ENCODE measurements at regions not wholly inside any gene's neighbourhood (a gene's known extent, or its start where the extent isn't known, plus 50 kb on each side); places are given as distances from the start of the nearest gene placed in this dataset.
A peak's percentile ranks its signal among the peaks of the same experiment; 100 is the strongest.

GRCh38 chr7:93044147-93044810 is 73.5 kb downstream of the SAMD9 start:
- Mint-ChIP-seq H3K36me3 (ENCODE audit: insufficient read depth, unreplicated experiment) (no peaks in the 10 kb centered on the region), H3K4me3 (ENCODE audit: unreplicated experiment) (peak overlapping the region; percentile 68), H3K9me3 (ENCODE audit: unreplicated experiment) (peaks cover 8% of the 10 kb centered on the region), H3K27ac (ENCODE audit: low read depth, unreplicated experiment) (peak overlapping the region; percentile 76), H3K27me3 (ENCODE audit: insufficient read depth, unreplicated experiment) (no peaks in the 10 kb centered on the region), H3K4me1 (ENCODE audit: insufficient read depth, unreplicated experiment) (peaks cover 19% of the 10 kb centered on the region)
- CTCF ChIA-PET = interaction anchor here (0.5 to 1.7 kb wide), 7 partner anchors 11 to 423 kb away, joined by 3 to 7 read pairs (median 3); no protein-coding TSS in a partner anchor
- TF ChIP-seq, protein P1, sequence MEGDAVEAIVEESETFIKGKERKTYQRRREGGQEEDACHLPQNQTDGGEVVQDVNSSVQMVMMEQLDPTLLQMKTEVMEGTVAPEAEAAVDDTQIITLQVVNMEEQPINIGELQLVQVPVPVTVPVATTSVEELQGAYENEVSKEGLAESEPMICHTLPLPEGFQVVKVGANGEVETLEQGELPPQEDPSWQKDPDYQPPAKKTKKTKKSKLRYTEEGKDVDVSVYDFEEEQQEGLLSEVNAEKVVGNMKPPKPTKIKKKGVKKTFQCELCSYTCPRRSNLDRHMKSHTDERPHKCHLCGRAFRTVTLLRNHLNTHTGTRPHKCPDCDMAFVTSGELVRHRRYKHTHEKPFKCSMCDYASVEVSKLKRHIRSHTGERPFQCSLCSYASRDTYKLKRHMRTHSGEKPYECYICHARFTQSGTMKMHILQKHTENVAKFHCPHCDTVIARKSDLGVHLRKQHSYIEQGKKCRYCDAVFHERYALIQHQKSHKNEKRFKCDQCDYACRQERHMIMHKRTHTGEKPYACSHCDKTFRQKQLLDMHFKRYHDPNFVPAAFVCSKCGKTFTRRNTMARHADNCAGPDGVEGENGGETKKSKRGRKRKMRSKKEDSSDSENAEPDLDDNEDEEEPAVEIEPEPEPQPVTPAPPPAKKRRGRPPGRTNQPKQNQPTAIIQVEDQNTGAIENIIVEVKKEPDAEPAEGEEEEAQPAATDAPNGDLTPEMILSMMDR (IDR thresholded peaks at IDR 0.05; ENCODE audit: unreplicated experiment) = no peak
- BruUV-seq (replicated peaks) = no TSS peak
- POLR2A ChIA-PET = interaction anchor here (0.6 to 2.1 kb wide), 11 partner anchors 8 to 423 kb away, joined by 3 to 18 read pairs (median 4); partner anchors contain the start of gene CDK6
- intact Hi-C loops (cut with micrococcal nuclease) = loop anchor here (5.0 to 10.0 kb wide), 2 partner anchors 139 to 207 kb away; partner anchors contain the start of gene CDK6
- no peak for DNase-seq (ENCODE audit: unreplicated experiment)

DNA sequence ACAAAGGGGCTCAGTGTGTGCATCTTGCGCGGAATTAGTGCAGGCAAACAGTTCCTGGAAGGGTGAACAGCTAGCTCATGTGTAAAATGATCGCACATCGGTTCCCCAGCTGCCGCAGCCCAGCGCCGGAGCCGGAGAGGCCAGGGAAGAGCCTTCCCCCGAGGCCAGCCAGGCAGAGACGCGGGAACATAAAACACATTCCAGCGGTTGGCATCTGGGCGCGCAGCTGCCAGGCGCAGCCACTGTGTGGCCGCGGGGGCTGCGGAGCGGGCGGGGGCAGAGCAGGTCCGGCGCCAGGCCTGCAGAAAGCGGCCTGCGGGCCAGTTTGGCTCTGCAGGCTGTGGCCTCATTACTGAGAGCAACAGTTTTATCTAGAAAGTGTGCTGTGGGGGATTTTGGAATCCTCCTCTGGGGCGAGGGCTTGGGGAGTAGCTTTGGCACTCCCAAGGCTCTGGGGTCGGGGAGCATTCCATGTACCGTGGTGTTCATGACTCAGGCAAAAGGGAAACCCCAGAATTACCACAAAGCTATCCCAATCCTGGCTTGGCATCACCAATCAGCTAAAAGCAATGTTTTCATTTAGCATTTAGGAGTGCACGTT is 74.3 kb downstream of the SAMD9 start:
- intact Hi-C loops (cut with micrococcal nuclease) = loop anchor here (5.0 to 10.0 kb wide), 2 partner anchors 139 to 206 kb away; partner anchors contain the start of gene CDK6
- no TSS peak for BruUV-seq (replicated peaks)
- Mint-ChIP-seq H3K27ac (ENCODE audit: low read depth, unreplicated experiment) (peak overlapping the region; percentile 76), H3K9me3 (ENCODE audit: unreplicated experiment) (peaks cover 5% of the 10 kb centered on the region), H3K27me3 (ENCODE audit: insufficient read depth, unreplicated experiment) (no peaks in the 10 kb centered on the region), H3K4me3 (ENCODE audit: unreplicated experiment) (peak overlapping the region; percentile 68), H3K36me3 (ENCODE audit: insufficient read depth, unreplicated experiment) (no peaks in the 10 kb centered on the region), H3K4me1 (ENCODE audit: insufficient read depth, unreplicated experiment) (peaks cover 19% of the 10 kb centered on the region)
- CTCF ChIA-PET = interaction anchor here (0.6 to 1.7 kb wide), 6 partner anchors 10 to 422 kb away, joined by 3 to 7 read pairs (median 3); no protein-coding TSS in a partner anchor
- peak; percentile 80 for DNase-seq (ENCODE audit: unreplicated experiment)
- TF ChIP-seq, protein P1 (IDR thresholded peaks at IDR 0.05; ENCODE audit: unreplicated experiment) = no peak
- POLR2A ChIA-PET = interaction anchor here (0.6 to 2.1 kb wide), 11 partner anchors 9 to 423 kb away, joined by 3 to 18 read pairs (median 4); partner anchors contain the start of gene CDK6

- no peak overlapping the region for H3K27ac Mint-ChIP-seq (ENCODE audit: low read depth, unreplicated experiment)
- BruUV-seq (replicated peaks) = no TSS peak
Observed at GRCh38 chr7:93040355-93040754, 77.4 kb downstream of the SAMD9 start.

More at GRCh38 chr7:93040355-93040754, 77.4 kb downstream of the SAMD9 start:
- POLR2A ChIA-PET = no interaction called here
- TF ChIP-seq, protein P1 (IDR thresholded peaks at IDR 0.05; ENCODE audit: unreplicated experiment) = no peak
- Mint-ChIP-seq H3K36me3 (ENCODE audit: insufficient read depth, unreplicated experiment) (no peaks in the 10 kb centered on the region), H3K27me3 (ENCODE audit: insufficient read depth, unreplicated experiment) (no peaks in the 10 kb centered on the region), H3K4me3 (ENCODE audit: unreplicated experiment) (no peak overlapping the region), H3K4me1 (ENCODE audit: insufficient read depth, unreplicated experiment) (peaks cover 13% of the 10 kb centered on the region), H3K9me3 (ENCODE audit: unreplicated experiment) (no peaks in the 10 kb centered on the region)
- no peak for DNase-seq (ENCODE audit: unreplicated experiment)
- CTCF ChIA-PET = interaction anchor here (0.6 kb wide), 1 partner anchor 16 kb away, joined by 3 read pairs; no protein-coding TSS in a partner anchor
- intact Hi-C loops (cut with micrococcal nuclease) = loop anchor here (5.0 to 10.0 kb wide), 2 partner anchors 136 to 203 kb away; partner anchors contain the start of gene CDK6

Data from MCF 10A (cell line).